ENCODE measurements at regions not wholly inside any gene's neighbourhood (a gene's known extent, or its start where the extent isn't known, plus 50 kb on each side); places are given as distances from the start of the nearest gene placed in this dataset.

- DNase-seq (ENCODE audit: low read depth), result no peak
- TF ChIP-seq CTCF (IDR thresholded peaks at IDR 0.05; ENCODE audit: control insufficient read depth, insufficient read depth, low read depth, low read length, missing control alignments), result no peak
- no peak overlapping the region for H3K4me3 ChIP-seq (ENCODE audit: control insufficient read depth, low read depth, low read length)
Measured at GRCh38 chr6:90446164-90446563, 140.7 kb downstream of the MAP3K7 start.

- DNase-seq (ENCODE audit: low read depth), result no peak
- H3K4me3 ChIP-seq (ENCODE audit: control insufficient read depth, low read depth, low read length), result no peak overlapping the region
- no peak for TF ChIP-seq CTCF (IDR thresholded peaks at IDR 0.05; ENCODE audit: control insufficient read depth, insufficient read depth, low read depth, low read length, missing control alignments)
Measured at GRCh38 chr6:90445533-90446108, 141.3 kb downstream of the MAP3K7 start.

- TF ChIP-seq CTCF (IDR thresholded peaks at IDR 0.05; ENCODE audit: control insufficient read depth, insufficient read depth, low read depth, low read length, missing control alignments), result no peak
- H3K4me3 ChIP-seq (ENCODE audit: control insufficient read depth, low read depth, low read length), result no peak overlapping the region
- no peak for DNase-seq (ENCODE audit: low read depth)
Measured at GRCh38 chr6:90444160-90444714, 142.6 kb downstream of the MAP3K7 start.

GRCh38 chr6:90442366-90442765, 144.5 kb downstream of the MAP3K7 start:
- no peak for TF ChIP-seq CTCF (IDR thresholded peaks at IDR 0.05; ENCODE audit: control insufficient read depth, insufficient read depth, low read depth, low read length, missing control alignments)
- no peak for DNase-seq (ENCODE audit: low read depth)
- no peak overlapping the region for H3K4me3 ChIP-seq (ENCODE audit: control insufficient read depth, low read depth, low read length)

- no peak for DNase-seq (ENCODE audit: low read depth)
- no peak for TF ChIP-seq CTCF (IDR thresholded peaks at IDR 0.05; ENCODE audit: control insufficient read depth, insufficient read depth, low read depth, low read length, missing control alignments)
Measured at GRCh38 chr6:90440586-90441283, 144.1 kb upstream of the BACH2 start.

GRCh38 chr6:90439586-90439985, 142.9 kb upstream of the BACH2 start:
- no peak overlapping the region for H3K4me3 ChIP-seq (ENCODE audit: control insufficient read depth, low read depth, low read length)
- DNase-seq (ENCODE audit: low read depth), result no peak
- TF ChIP-seq CTCF (IDR thresholded peaks at IDR 0.05; ENCODE audit: control insufficient read depth, insufficient read depth, low read depth, low read length, missing control alignments), result no peak

More at GRCh38 chr6:90440586-90441283, 144.1 kb upstream of the BACH2 start:
- H3K4me3 ChIP-seq (ENCODE audit: control insufficient read depth, low read depth, low read length), result no peak overlapping the region
